ENCODE measurements at regions not wholly inside any gene's neighbourhood (a gene's known extent, or its start where the extent isn't known, plus 50 kb on each side); places are given as distances from the start of the nearest gene placed in this dataset.
"Not testable (repeated sequence)": the region's sequence is repeated elsewhere in the genome, so short reads cannot be mapped to it uniquely, and the experiment has no call there.

- TF ChIP-seq FOS (IDR thresholded peaks at IDR 0.05; ENCODE audit: borderline replicate concordance, insufficient read depth, low read length); POLR2AphosphoS5 (IDR thresholded peaks at IDR 0.05; ENCODE audit: insufficient read depth, low read depth, low read length): not testable (repeated sequence)
Measured at GRCh38 chr4:108433394-108433793, 187.0 kb upstream of the RPL34 start.

Measured in endothelial cell of umbilical vein (primary cell).